HG03060 (cell line): ENCODE measurements at regions not wholly inside any gene's neighbourhood (a gene's known extent, or its start where the extent isn't known, plus 50 kb on each side); places are given as distances from the start of the nearest gene placed in this dataset.
"Not testable (repeated sequence)": the region's sequence is repeated elsewhere in the genome, so short reads cannot be mapped to it uniquely, and the experiment has no call there.

Experiments used
- ATAC-seq: cut with Tn5 transposase; IDR thresholded peaks from one replicate; pipeline ENCODE4 v1.9.1; 2021; ENCODE audit warnings: low read depth, moderate number of reproducible peaks; ENCODE audit not compliant: unreplicated experiment

- ATAC-seq: no peak
These were observed 301.4 kb upstream of the DNAJC19 start for GRCh38 chr3:181290941-181291340.

GRCh38 chr3:181289306-181289705 is 299.8 kb upstream of the DNAJC19 start:
- no peak for ATAC-seq

- no peak for ATAC-seq
These were observed 298.6 kb upstream of the DNAJC19 start for GRCh38 chr3:181288145-181288544.

GRCh38 chr3:181279239-181279565 is 289.7 kb upstream of the DNAJC19 start:
- ATAC-seq: no peak

GRCh38 chr3:181278468-181279238 is 289.1 kb upstream of the DNAJC19 start:
- ATAC-seq: no peak

- no peak for ATAC-seq
These were observed 286.9 kb upstream of the DNAJC19 start for GRCh38 chr3:181276358-181276896.

GRCh38 chr3:181274025-181274424 is 284.5 kb upstream of the DNAJC19 start:
- ATAC-seq: no peak

- ATAC-seq: no peak
These were observed 277.8 kb upstream of the DNAJC19 start for GRCh38 chr3:181267312-181267711.

GRCh38 chr3:181265750-181266333 is 276.3 kb upstream of the DNAJC19 start:
- ATAC-seq: peak; percentile 40

- no peak for ATAC-seq
These were observed 274.9 kb upstream of the DNAJC19 start for GRCh38 chr3:181264486-181264885.

GRCh38 chr3:181253796-181254195 is 264.3 kb upstream of the DNAJC19 start:
- ATAC-seq: no peak

GRCh38 chr3:181252631-181253030 is 263.1 kb upstream of the DNAJC19 start:
- no peak for ATAC-seq

- ATAC-seq: no peak
These were observed 261.2 kb upstream of the DNAJC19 start for GRCh38 chr3:181250714-181251113.

GRCh38 chr3:181239441-181239840 is 249.9 kb upstream of the DNAJC19 start:
- ATAC-seq: no peak

GRCh38 chr3:181230258-181230657 is 240.7 kb upstream of the DNAJC19 start:
- no peak for ATAC-seq

GRCh38 chr3:181213347-181213746 is 223.8 kb upstream of the DNAJC19 start:
- no peak for ATAC-seq

- no peak for ATAC-seq
These were observed 222.7 kb upstream of the DNAJC19 start for GRCh38 chr3:181212271-181212670.

GRCh38 chr3:181210275-181210674 is 220.7 kb upstream of the DNAJC19 start:
- ATAC-seq: no peak

GRCh38 chr3:181189556-181189955 is 200.0 kb upstream of the DNAJC19 start:
- ATAC-seq: no peak

GRCh38 chr3:181183764-181184163 is 194.2 kb upstream of the DNAJC19 start:
- ATAC-seq: no peak

GRCh38 chr3:181183057-181183456 is 193.5 kb upstream of the DNAJC19 start:
- ATAC-seq: not testable (repeated sequence)

- ATAC-seq: no peak
These were observed 189.5 kb upstream of the DNAJC19 start for GRCh38 chr3:181178991-181179390.
